ENCODE measurements at regions not wholly inside any gene's neighbourhood (a gene's known extent, or its start where the extent isn't known, plus 50 kb on each side); places are given as distances from the start of the nearest gene placed in this dataset.

- TF ChIP-seq CTCF (IDR thresholded peaks at IDR 0.05; ENCODE audit: extremely low read depth, missing control alignments) = no peak
- no peak for DNase-seq (ENCODE audit: low spot score)
Measured at GRCh38 chr3:127386490-127386889, 98.6 kb upstream of the PRR20G start.

- no peak for TF ChIP-seq CTCF (IDR thresholded peaks at IDR 0.05; ENCODE audit: extremely low read depth, missing control alignments)
- no peak for DNase-seq (ENCODE audit: low spot score)
Measured at GRCh38 chr3:127385540-127385870, 97.7 kb upstream of the PRR20G start.

GRCh38 chr3:127384717-127385539 is 97.1 kb upstream of the PRR20G start:
- TF ChIP-seq CTCF (IDR thresholded peaks at IDR 0.05; ENCODE audit: extremely low read depth, missing control alignments) = no peak

GRCh38 chr3:127383656-127384179 is 95.9 kb upstream of the PRR20G start:
- DNase-seq (ENCODE audit: low spot score) = no peak
- no peak for TF ChIP-seq CTCF (IDR thresholded peaks at IDR 0.05; ENCODE audit: extremely low read depth, missing control alignments)

More at GRCh38 chr3:127384717-127385539, 97.1 kb upstream of the PRR20G start:
- DNase-seq (ENCODE audit: low spot score) = no peak

GRCh38 chr3:127377801-127378655 is 90.2 kb upstream of the PRR20G start:
- no peak for TF ChIP-seq CTCF (IDR thresholded peaks at IDR 0.05; ENCODE audit: extremely low read depth, missing control alignments)
- DNase-seq (ENCODE audit: low spot score) = no peak

GRCh38 chr3:127375151-127375930 is 87.5 kb upstream of the PRR20G start:
- no peak for DNase-seq (ENCODE audit: low spot score)
- no peak for TF ChIP-seq CTCF (IDR thresholded peaks at IDR 0.05; ENCODE audit: extremely low read depth, missing control alignments)

Data from GM20000 (cell line).